Thymus (tissue), 11 donors: ENCODE measurements at regions not wholly inside any gene's neighbourhood (a gene's known extent, or its start where the extent isn't known, plus 50 kb on each side); places are given as distances from the start of the nearest gene placed in this dataset.

Experiments
- DNase-seq, 9 donors: peaks; one replicate each; pipeline ENCODE4 v3.0.0-alpha.2; 2013; ENCODE audit warnings: low spot score in 9 of 9, low read depth in 6 of 9, missing footprints in 1 of 9
- H3K27ac ChIP-seq, 2 donors: one replicate each; pipeline ENCODE4 v1.5.1; 2013; ENCODE audit warnings: control low read depth in 1 of 2, low read depth in 1 of 2, low read length in 1 of 2, mild to moderate bottlenecking in 1 of 2, moderate library complexity in 1 of 2
- H3K27me3 ChIP-seq, 2 donors: one replicate each; pipeline ENCODE4 v1.5.1; 2013; ENCODE audit warnings: low read length in 1 of 2; ENCODE audit not compliant: control insufficient read depth in 2 of 2, insufficient read depth in 1 of 2
- H3K36me3 ChIP-seq, 2 donors: one replicate each; pipeline ENCODE4 v1.5.1; 2013; ENCODE audit warnings: low read length in 1 of 2, mild to moderate bottlenecking in 1 of 2, moderate library complexity in 1 of 2; ENCODE audit not compliant: control insufficient read depth in 2 of 2, insufficient read depth in 2 of 2
- H3K4me1 ChIP-seq, 2 donors: one replicate each; pipeline ENCODE4 v1.5.1; 2013; ENCODE audit warnings: low read length in 2 of 2; ENCODE audit not compliant: control insufficient read depth in 2 of 2, insufficient read depth in 2 of 2
- H3K4me3 ChIP-seq, 2 donors: one replicate each; pipeline ENCODE4 v1.5.1; 2013; ENCODE audit warnings: low read length in 2 of 2, control low read depth in 1 of 2, mild to moderate bottlenecking in 1 of 2
- H3K9me3 ChIP-seq, 2 donors: one replicate each; pipeline ENCODE4 v1.5.1; 2013; ENCODE audit warnings: low read length in 1 of 2, mild to moderate bottlenecking in 1 of 2; ENCODE audit not compliant: control insufficient read depth in 2 of 2, insufficient read depth in 1 of 2
- WGBS: extraction: QIAGEN DNeasy Blood & Tissue Kit; methylation state at CpG from one replicate; pipeline ENCODE4 v1.1.7; 2013; 5-methylcytosine and 5-hydroxymethylcytosine counted together
- donor health status: healthy.

DNA sequence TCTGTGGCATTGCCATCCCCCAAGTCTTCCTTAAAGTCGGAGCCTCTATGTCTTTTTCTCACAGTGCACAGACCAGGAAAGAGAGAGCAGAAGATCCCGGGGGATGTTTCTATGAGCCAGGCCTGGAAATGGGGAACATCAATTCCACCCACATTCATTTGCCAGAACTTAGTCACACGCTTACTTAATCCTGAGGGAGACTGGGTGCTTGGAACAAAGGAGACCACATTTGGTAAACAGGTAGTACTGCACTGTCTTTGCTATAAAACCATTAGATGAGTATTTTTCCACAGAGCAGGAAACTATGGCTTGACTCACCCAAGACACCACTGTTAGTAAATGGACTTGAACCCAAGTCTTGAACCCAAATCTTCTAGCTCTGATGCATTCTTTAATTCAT, 60.7 kb upstream of the CTTNBP2NL start:
- H3K9me3 ChIP-seq: no peaks in the 10 kb centered on the region
- no peaks in the 10 kb centered on the region for H3K4me1 ChIP-seq
- no peak overlapping the region for H3K27ac ChIP-seq
- H3K27me3 ChIP-seq: peaks cover 0 to 14% of the 10 kb centered on the region in 2 donors
- 95% methylated on average over 3 of the region's 3 CpGs for WGBS
- DNase-seq: no peak
- H3K36me3 ChIP-seq: no peaks in the 10 kb centered on the region
- no peak overlapping the region for H3K4me3 ChIP-seq

- Histone ChIP-seq H3K27me3 (peaks cover 0 to 15% of the 10 kb centered on the region in 2 donors), H3K27ac (no peak overlapping the region), H3K4me1 (no peaks in the 10 kb centered on the region), H3K4me3 (no peak overlapping the region), H3K36me3 (no peaks in the 10 kb centered on the region), H3K9me3 (no peaks in the 10 kb centered on the region)
- WGBS: 19% methylated on average over 13 of the region's 13 CpGs
- peak in 1 of 9 donors; percentile 11 for DNase-seq
Observed at GRCh38 chr1:112337028-112337531, 58.9 kb upstream of the CTTNBP2NL start.

DNA sequence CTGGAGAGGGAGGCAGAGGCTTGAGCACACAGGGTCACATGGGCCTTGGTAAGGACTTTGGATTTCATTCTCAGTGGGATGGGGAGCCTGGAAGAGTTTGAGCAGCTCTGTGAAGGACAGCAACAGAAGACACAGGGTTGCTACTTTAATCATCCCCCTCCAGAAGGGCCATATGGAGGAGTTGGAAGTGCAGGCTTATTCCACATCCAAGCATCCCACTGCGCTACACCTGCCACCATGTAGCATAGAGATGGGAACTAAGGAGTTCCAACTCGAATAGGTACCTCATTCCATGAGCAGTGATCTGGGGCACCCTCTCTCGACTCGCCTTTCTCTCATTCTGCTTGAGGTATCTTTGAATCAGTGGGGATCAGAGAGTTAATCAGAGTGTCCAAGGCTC, 54.0 kb upstream of the CTTNBP2NL start:
- Histone ChIP-seq H3K4me1 (peaks cover 9 to 14% of the 10 kb centered on the region in 2 donors), H3K27ac (no peak overlapping the region), H3K4me3 (no peak overlapping the region), H3K27me3 (peaks cover 0 to 7% of the 10 kb centered on the region in 2 donors), H3K36me3 (no peaks in the 10 kb centered on the region), H3K9me3 (no peaks in the 10 kb centered on the region)
- DNase-seq: no peak
- 96% methylated on average over 4 of the region's 4 CpGs for WGBS

DNA sequence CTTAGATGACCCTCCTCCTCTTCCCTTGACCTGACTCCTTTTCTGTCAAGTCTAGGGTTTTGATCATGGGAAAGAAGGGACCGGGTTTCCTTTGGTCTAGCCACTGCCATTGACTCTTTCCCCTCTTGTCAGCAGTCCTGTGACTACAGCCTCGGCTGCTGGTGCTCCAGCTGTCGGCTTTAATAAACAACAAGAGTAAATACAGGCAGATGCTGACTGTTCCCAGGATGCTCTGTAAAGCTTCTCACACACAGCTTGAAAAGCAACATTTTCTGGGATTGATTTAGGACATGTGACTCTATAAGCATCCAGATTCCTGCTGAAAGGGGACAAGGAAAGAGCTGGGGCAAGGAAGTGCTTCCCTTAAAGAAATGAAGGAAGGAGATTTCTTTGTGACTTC, 53.5 kb upstream of the CTTNBP2NL start:
- no peak overlapping the region for H3K27ac ChIP-seq
- no peak overlapping the region for H3K4me3 ChIP-seq
- H3K4me1 ChIP-seq: peaks cover 9 to 14% of the 10 kb centered on the region in 2 donors
- H3K9me3 ChIP-seq: no peaks in the 10 kb centered on the region
- H3K27me3 ChIP-seq: peaks cover 0 to 3% of the 10 kb centered on the region in 2 donors
- DNase-seq: no peak
- no peaks in the 10 kb centered on the region for H3K36me3 ChIP-seq
- 86% methylated on average over 3 of the region's 3 CpGs for WGBS

- peak in 8 of 9 donors; percentile 29 to 85 (median 54) for DNase-seq
- Histone ChIP-seq H3K9me3 (no peaks in the 10 kb centered on the region), H3K36me3 (no peaks in the 10 kb centered on the region), H3K27ac (peak overlapping the region in 1 of 2 donors; percentile 48), H3K27me3 (peaks cover 0 to 3% of the 10 kb centered on the region in 2 donors), H3K4me1 (peaks cover 9 to 14% of the 10 kb centered on the region in 2 donors), H3K4me3 (no peak overlapping the region)
- WGBS: 13% methylated on average over 7 of the region's 7 CpGs
Observed at GRCh38 chr1:112344754-112345423, 51.1 kb upstream of the CTTNBP2NL start.
